GM11168 (cell line): ENCODE measurements at regions not wholly inside any gene's neighbourhood (a gene's known extent, or its start where the extent isn't known, plus 50 kb on each side); places are given as distances from the start of the nearest gene placed in this dataset.
"Not testable (repeated sequence)": the region's sequence is repeated elsewhere in the genome, so short reads cannot be mapped to it uniquely, and the experiment has no call there.

ENCODE experiments used
- in situ Hi-C: fragments of 300-500 bp; cut with MboI; formaldehyde crosslinking; loops from one replicate; pipeline ENCODE4 v1.12.0; 2022; ENCODE audit warnings: low sequenced_read_pairs; ENCODE audit not compliant: unreplicated experiment

DNA sequence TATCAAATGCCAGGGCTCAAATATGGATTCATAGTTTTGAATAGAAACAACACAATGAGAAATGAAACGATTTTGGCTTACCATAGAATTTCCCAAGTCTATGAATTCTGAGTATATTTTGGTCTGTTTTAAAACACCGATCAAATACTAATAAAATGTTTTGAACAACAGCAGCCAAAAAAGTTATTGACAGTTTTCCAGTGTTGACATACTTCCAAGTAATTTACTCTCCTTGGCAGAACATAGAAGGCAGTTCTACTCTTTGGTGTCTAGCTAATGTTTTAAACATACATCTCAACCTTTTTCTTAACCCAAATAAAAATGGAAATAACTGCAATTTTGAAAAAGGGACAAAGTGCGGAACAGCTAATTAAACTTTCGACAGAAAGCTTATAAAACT is 1419.8 kb downstream of the ADGRL3 start:
- in situ Hi-C loops, result no loop called here

DNA sequence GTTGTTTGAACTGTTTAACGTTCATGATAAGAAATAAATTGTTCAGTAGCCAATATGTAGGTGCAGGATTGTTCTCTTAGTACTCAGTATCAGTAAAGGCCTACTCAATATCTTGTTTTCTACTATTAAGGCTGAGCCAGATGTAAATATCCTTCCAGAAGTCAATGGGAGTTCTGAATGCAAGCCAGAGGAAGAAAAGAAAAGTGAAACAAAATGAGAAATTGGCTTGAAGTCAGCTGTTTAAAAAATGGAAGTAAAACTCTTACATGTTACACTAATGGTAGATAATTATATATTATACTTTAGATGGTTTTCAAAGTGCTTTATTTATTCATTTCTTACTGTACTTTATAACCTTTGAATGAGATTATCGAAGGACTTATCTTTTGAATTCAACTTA is 1417.9 kb downstream of the ADGRL3 start:
- in situ Hi-C loops, result no loop called here

DNA sequence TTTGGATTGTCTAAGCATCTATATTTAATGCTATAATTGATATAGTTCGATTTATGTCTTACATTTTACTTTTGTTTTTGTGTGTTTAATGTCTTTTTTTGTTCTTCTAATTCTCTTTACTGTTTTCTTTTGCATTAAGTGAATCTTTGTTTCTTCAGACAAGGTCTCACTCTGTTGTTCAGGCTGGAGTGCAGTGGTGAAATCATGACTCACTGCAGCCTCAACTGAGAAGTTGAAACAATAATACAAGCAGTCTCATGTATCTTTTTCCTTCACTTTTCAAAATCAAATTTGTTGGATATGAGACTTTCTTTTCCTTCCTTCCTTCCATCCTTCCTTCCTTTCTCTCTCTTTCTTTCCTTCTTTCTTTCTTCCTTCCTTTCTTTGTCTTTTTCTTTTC is 1401.6 kb downstream of the ADGRL3 start:
- in situ Hi-C loops, result no loop called here

GRCh38 chr4:62595265-62595664 is 1395.1 kb downstream of the ADGRL3 start:
- in situ Hi-C loops, result not testable (repeated sequence)

DNA sequence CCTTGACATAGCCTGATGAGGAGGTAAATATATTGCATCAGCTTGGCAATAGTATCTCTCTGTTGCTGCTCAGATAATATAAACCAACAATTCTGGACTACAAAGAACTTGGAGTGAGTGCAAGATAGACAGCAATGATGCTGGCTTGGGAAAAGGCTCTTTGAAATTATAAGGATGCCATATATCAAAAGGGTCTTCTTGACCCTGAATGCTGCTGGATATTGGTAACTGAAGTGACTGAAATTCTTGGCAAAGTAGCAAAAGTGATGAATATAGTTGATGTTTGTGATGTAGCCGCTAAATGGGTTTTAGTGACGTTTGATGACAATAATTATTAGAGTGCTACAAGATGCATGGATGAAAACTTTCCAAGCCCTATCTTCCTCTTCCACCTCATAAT is 1391.6 kb downstream of the ADGRL3 start:
- in situ Hi-C loops, result no loop called here

DNA sequence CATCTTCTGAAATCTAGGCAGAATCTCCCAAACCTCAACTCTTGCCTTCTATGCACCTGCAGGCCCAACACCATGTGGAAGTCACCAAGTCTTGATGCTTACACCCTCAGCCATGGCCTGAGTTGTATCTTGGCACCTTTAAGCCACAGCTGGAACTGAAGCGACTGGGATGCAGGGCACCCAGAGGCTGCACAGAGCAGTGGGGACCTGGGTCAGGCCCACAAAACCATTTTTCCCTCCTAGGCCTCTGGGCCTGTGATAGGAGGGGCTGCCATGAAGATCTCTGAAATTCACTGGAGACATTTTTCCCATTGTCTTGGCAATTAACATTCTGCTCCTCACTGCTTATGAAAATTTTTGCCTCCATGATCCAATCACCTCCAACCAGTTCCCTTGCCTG is 1388.5 kb downstream of the ADGRL3 start:
- in situ Hi-C loops, result no loop called here

- in situ Hi-C loops, result no loop called here
These were observed 1371.4 kb downstream of the ADGRL3 start for GRCh38 chr4:62571494-62571893.

GRCh38 chr4:62560858-62561257 is 1360.7 kb downstream of the ADGRL3 start:
- in situ Hi-C loops, result no loop called here

- in situ Hi-C loops, result no loop called here
These were observed 1350.0 kb downstream of the ADGRL3 start for GRCh38 chr4:62550121-62550520.

DNA sequence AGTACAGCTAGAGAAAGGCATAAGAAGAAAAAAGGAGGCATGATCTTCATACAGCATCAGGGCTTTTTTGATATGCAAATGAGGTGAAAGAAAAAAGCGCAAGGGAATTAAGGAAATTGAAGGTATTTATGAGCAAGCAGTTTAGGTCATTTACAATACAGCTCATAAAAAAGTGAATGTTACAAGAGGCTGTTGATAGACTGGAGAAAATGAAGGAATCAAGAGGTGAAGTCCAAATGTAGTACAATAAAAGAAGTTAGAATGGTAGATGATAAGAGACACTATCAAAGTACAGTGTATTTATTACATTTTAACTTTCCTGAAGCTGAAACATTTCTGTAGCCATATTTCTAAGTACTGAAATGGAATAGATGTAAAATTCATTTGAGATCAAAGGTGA is 1349.5 kb downstream of the ADGRL3 start:
- in situ Hi-C loops, result no loop called here

DNA sequence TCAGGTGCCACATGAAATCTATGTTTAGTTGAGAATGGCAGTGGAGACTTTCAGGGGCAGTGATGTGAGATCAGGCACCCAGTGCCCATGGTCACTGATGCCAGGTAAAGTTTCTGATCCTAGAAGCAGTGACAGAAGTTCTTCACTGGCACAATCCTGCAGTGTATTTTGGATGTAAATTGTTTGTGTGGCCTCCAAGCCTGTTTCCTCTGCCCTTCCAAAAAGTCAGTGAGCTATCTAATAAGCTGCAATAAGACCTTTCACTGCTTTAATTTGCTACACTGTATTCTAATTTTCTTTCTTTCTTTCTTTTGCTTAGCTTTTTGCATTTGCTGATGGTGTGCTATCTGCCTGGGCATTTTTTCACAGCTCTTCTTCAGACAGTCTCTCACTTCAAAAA is 1348.6 kb downstream of the ADGRL3 start:
- in situ Hi-C loops, result no loop called here

DNA sequence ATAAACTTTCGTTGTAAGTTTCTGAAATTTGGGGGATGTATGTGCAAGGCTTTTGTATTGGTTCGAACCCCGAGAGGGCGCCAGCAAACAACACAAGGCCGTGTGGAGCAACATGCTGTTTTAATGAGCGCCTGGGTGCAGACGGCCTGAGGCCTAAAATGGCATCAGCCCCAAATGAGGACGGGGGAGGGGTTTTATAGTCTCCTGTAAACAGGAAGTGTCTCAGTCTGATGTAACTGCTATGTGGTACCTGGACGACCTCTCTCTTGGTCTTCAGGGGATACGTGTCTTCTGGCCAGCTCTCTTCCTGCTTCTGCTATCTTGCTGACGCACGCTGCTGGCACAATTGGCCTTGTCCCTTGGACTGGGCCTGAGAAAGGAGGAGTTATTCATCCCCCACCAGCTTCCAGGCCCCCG is 1348.0 kb downstream of the ADGRL3 start:
- in situ Hi-C loops, result no loop called here

DNA sequence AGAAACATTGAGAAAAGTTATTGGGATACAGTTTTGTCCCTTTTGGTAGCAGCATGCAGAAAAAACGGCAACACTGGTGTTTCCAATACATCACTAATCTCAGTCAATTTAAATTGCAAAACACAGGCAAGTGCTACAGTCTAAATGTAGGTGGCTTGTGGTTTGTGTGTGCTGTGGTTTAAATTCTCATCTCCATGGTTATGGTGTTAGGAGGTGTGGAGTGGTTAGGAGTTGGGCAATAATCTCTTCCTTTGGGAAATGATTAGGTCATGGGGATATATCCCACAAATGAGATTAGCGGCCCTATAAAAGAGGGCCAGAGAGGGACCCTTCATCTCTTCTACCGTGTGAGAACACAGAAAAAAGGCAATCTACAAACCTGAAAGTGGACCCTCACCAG is 1344.3 kb downstream of the ADGRL3 start:
- in situ Hi-C loops, result no loop called here

GRCh38 chr4:62543002-62543401 is 1342.9 kb downstream of the ADGRL3 start:
- in situ Hi-C loops, result no loop called here

GRCh38 chr4:62533573-62533972 is 1333.4 kb downstream of the ADGRL3 start:
- in situ Hi-C loops, result no loop called here

DNA sequence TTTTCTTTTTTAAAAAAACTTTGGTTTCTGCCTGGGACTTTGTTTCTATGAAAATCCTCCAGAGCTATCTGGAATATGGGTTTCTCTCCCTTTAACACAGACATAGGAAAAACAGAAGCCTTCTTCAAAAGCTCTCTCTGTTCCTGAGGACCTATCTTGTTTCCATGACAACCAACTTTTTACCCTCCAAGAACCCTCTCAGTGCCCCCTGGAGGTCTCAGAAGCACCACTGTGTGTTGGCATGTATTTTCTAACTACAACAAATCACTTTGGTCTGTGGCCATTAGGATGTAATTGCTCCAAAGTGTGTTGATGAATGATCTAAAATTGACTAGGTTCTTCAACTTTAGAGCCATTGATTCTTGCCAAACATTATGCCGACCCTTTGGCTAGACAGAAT is 1331.6 kb downstream of the ADGRL3 start:
- in situ Hi-C loops, result no loop called here

DNA sequence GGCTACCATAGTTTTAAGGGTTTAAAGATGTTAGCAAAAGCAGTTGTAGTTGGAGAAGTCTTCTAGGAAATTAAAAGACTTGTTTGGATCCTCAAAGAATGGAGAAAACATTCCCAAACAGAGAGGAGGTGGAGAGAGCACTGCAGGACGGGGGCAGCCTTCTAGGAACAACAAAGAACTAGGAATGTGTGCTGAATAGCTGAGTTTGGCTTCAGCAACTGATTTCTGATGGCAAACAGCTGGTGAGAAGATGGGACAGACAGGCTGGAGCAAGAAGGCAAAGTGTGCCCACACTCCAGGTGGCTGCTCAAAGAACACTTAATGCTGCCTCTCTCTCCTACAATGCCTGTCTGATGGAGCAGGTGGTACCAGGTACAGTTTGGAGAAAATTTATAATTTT is 1331.1 kb downstream of the ADGRL3 start:
- in situ Hi-C loops, result no loop called here

DNA sequence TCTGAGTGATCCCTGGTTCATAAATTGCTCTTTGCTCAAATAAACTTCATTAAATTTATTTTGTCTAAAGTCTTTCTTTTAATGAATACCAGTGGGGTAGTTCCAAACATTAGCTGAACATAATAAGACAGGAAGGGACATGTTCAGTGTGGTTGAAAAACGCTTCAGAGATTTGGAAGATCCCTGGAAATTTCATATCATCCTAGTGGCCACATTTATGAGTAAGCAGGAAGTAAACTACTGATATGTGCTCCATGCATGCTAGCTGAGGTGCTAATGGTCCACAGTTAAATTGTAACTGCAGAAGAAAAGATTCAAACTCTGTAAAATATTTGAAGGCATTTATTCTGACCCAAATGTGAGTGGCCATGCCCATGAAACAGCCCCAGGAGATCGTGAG is 1328.7 kb downstream of the ADGRL3 start:
- in situ Hi-C loops, result no loop called here

- in situ Hi-C loops, result no loop called here
These were observed 1326.5 kb downstream of the ADGRL3 start for GRCh38 chr4:62526671-62527070.

- in situ Hi-C loops, result no loop called here
These were observed 1323.1 kb downstream of the ADGRL3 start for GRCh38 chr4:62523256-62523655.

DNA sequence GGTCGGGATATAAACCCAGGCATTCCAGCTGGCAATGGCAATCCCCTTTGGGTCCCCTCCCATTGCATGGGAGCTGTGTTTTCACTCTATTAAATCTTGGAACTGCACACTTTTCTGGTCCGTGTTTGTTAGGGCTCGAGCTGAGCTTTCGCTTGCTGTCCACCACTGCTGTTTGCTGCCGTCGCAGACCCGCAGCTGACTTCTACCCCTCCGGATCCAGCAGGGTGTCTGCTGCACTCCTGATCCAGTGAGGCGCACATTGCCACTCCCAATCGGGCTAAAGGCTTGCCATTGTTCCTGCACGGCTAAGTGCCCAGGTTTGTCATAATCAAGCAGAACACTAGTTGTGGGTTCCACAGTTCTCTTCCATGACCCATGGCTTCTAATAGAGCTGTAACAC is 1322.1 kb downstream of the ADGRL3 start:
- in situ Hi-C loops, result no loop called here

GRCh38 chr4:62517716-62518115 is 1317.6 kb downstream of the ADGRL3 start:
- in situ Hi-C loops, result no loop called here

DNA sequence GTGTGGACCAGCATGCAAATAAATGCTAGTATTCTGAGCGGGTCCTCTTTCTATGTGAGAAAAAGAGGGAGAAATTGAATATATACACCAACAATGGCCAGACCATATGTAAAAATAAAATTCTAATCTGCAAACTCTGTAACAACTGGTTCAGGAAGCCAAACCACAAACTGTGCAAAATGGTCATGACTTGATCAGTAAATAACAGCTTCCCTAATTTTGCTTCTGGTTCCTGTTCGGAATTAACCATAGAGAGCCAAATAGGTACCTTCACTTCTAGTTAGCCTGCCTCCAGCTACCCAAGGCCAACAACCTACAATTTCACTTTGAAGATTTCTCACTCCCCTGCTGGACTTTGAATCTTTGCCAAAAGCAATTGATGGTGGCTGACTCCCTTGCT is 1313.2 kb downstream of the ADGRL3 start:
- in situ Hi-C loops, result no loop called here
